Gastrocnemius medialis (tissue), 4 donors: ENCODE measurements at regions not wholly inside any gene's neighbourhood (a gene's known extent, or its start where the extent isn't known, plus 50 kb on each side); places are given as distances from the start of the nearest gene placed in this dataset.

ENCODE experiments used
- ATAC-seq, 2 donors: fragments of 150-250 bp; one replicate each; pipeline ENCODE4 v1.9.1; 2016
- DNase-seq, 2 donors: peaks; one replicate each; pipeline ENCODE4 v3.0.0-alpha.2; 2019
- H3K27ac ChIP-seq, 4 donors: fragments of 200-600 bp; sonication (generic); 1 replicate in 1 of 4; 2 replicates in 3 of 4; pipeline ENCODE4 v1.5.1; 2016 to 2018; ENCODE audit warnings: mild to moderate bottlenecking in 2 of 4, moderate library complexity in 1 of 4
- H3K27me3 ChIP-seq, 3 donors: fragments of 200-600 bp; sonication (generic) in 2 of 3; 1 replicate in 1 of 3; 2 replicates in 2 of 3; pipeline versions ENCODE4 v1.5.1 to v1.6.0; 2016 to 2019; ENCODE audit warnings: mild to moderate bottlenecking in 1 of 3, moderate library complexity in 1 of 3
- H3K36me3 ChIP-seq, 2 donors: fragments of 200-600 bp; sonication (generic) in 1 of 2; one replicate each; pipeline ENCODE4 v1.5.1; 2017 to 2018
- H3K4me1 ChIP-seq, 2 donors: fragments of 200-600 bp; sonication (generic) in 1 of 2; one replicate each; pipeline ENCODE4 v1.5.1; 2016 to 2017; ENCODE audit warnings: mild to moderate bottlenecking in 2 of 2
- H3K4me3 ChIP-seq, 4 donors: fragments of 200-600 bp; sonication (generic) in 3 of 4; 1 replicate in 1 of 4; 2 replicates in 3 of 4; pipeline ENCODE4 v1.5.1; 2016 to 2019; ENCODE audit warnings: mild to moderate bottlenecking in 2 of 4
- H3K9me3 ChIP-seq, 3 donors: fragments of 200-600 bp; sonication (generic) in 2 of 3; 1 replicate in 1 of 3; 2 replicates in 2 of 3; pipeline ENCODE4 v1.5.1; 2016 to 2019
- POLR2A ChIP-seq, 2 donors: fragments of 450-650 bp; IDR thresholded peaks; one replicate each; pipeline ENCODE4 v1.6.1; 2017; ENCODE audit warnings: antibody characterized with exemption in 2 of 2, mild to moderate bottlenecking in 2 of 2, moderate library complexity in 2 of 2
- in situ Hi-C, 4 donors: fragments of 200-750 bp; cut with MboI; loops; one replicate each; pipeline versions ENCODE4 v1.15.0 to v1.8.0; 2017; ENCODE audit warnings: low sequenced_read_pairs in 4 of 4
- intact Hi-C: fragments of 100-400 bp; cut with DNase I; formaldehyde crosslinking; loops from one replicate; pipeline ENCODE4 v1.15.1; 2023; ENCODE audit warnings: low total_unique reads
- TF ChIP-seq, protein P1 (sequence below), 5 experiments: fragments of 450-650 bp in 3 of 5; fragments of 200-600 bp in 2 of 5; sonication (generic) in 2 of 5; IDR thresholded peaks in 4 of 5; conservative IDR thresholded peaks in 1 of 5; 1 replicate in 4 of 5; 2 replicates in 1 of 5; pipeline ENCODE4 v1.5.1; 2016 to 2019; ENCODE audit warnings: antibody characterized with exemption in 5 of 5, mild to moderate bottlenecking in 3 of 5, moderate library complexity in 3 of 5

DNA sequence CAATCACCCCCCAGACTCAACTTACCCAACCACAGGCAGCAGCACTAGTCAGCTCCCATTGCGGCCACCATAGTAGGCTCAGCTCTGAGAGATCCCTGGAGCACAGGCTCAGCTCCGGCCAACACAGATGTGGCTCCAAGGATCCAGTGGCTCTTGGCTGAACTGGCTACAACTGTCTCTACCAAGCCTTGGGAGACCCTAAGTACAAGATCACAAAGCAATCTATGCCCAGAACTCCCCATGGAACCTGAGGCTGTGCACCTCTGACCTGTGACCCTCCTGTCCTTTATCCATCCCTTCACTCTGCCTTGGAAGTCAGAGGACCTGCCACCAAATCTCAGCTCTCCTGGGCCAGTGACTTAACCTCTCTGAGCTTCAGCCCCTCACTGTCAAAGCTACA lies 61.8 kb upstream of the GJB5 start:
- DNase-seq, result no peak
- Histone ChIP-seq H3K9me3 (no peaks in the 10 kb centered on the region), H3K27me3 (peaks cover 0 to 13% (median 5%) of the 10 kb centered on the region in 3 donors), H3K4me3 (no peak overlapping the region), H3K27ac (no peak overlapping the region), H3K4me1 (no peaks in the 10 kb centered on the region), H3K36me3 (no peaks in the 10 kb centered on the region)
- in situ Hi-C loops, result no loop called here
- no peak for ATAC-seq
- intact Hi-C loops, result no loop called here
- TF ChIP-seq POLR2A (IDR thresholded peaks at IDR 0.05), result no peak
- TF ChIP-seq, protein P1, sequence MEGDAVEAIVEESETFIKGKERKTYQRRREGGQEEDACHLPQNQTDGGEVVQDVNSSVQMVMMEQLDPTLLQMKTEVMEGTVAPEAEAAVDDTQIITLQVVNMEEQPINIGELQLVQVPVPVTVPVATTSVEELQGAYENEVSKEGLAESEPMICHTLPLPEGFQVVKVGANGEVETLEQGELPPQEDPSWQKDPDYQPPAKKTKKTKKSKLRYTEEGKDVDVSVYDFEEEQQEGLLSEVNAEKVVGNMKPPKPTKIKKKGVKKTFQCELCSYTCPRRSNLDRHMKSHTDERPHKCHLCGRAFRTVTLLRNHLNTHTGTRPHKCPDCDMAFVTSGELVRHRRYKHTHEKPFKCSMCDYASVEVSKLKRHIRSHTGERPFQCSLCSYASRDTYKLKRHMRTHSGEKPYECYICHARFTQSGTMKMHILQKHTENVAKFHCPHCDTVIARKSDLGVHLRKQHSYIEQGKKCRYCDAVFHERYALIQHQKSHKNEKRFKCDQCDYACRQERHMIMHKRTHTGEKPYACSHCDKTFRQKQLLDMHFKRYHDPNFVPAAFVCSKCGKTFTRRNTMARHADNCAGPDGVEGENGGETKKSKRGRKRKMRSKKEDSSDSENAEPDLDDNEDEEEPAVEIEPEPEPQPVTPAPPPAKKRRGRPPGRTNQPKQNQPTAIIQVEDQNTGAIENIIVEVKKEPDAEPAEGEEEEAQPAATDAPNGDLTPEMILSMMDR (IDR thresholded peaks at IDR 0.05 in 4 of 5, conservative IDR thresholded peaks at IDR 0.05 in 1 of 5), result no peak

DNA sequence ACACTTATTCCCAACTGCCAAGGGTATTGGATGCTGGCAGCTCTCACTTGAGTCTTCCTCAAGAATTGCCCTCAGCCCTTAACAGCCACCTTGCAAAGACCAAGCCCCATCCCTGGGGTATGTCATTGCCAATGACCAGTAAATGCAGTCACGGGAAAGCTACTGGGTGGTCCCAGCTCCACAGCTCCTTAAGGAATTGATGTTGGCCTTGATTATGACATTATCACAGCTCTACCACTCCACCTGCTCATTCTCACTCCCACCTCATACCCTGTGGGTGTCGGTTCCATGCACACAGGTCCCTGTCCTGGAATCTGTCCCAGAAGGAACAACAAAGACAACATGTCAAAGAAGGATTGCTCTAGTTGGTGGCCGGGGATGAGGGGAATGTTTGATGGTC lies 60.5 kb upstream of the GJB5 start:
- intact Hi-C loops (no loop called here), in situ Hi-C loops (no loop called here)
- ATAC-seq (no peak), DNase-seq (no peak)
- Histone ChIP-seq H3K4me1 (no peaks in the 10 kb centered on the region), H3K36me3 (no peaks in the 10 kb centered on the region), H3K4me3 (no peak overlapping the region), H3K27me3 (peaks cover 0 to 11% (median 9%) of the 10 kb centered on the region in 3 donors), H3K9me3 (no peaks in the 10 kb centered on the region), H3K27ac (no peak overlapping the region)
- no peak for TF ChIP-seq POLR2A (IDR thresholded peaks at IDR 0.05)
- TF ChIP-seq, protein P1 (IDR thresholded peaks at IDR 0.05 in 4 of 5, conservative IDR thresholded peaks at IDR 0.05 in 1 of 5), result no peak

DNA sequence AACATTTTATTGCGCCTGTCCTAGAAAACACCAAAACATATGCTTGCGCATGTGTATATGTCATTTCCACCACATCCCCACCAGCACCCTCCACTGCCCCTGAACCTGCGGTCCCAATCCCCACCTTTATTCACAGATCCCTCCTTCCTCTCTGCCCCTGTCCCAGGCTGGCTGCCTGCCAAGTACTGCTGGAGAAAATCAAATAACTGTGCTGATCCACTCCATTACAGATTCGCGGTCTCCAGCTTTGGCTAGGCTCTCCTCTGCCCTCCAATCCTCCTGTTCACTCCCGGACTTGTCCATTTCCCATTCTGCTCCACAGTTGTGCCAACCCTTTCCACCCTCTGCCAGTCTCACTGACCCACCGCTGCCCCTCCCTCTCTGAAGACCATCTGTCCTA lies 59.3 kb upstream of the GJB5 start:
- Histone ChIP-seq H3K9me3 (no peaks in the 10 kb centered on the region), H3K4me1 (no peaks in the 10 kb centered on the region), H3K27ac (no peak overlapping the region), H3K4me3 (no peak overlapping the region), H3K27me3 (peaks cover 0 to 6% (median 3%) of the 10 kb centered on the region in 3 donors), H3K36me3 (no peaks in the 10 kb centered on the region)
- in situ Hi-C loops, result no loop called here
- intact Hi-C loops, result no loop called here
- DNase-seq (no peak), ATAC-seq (no peak)
- TF ChIP-seq POLR2A (IDR thresholded peaks at IDR 0.05), result no peak
- TF ChIP-seq, protein P1 (IDR thresholded peaks at IDR 0.05 in 4 of 5, conservative IDR thresholded peaks at IDR 0.05 in 1 of 5), result no peak

DNA sequence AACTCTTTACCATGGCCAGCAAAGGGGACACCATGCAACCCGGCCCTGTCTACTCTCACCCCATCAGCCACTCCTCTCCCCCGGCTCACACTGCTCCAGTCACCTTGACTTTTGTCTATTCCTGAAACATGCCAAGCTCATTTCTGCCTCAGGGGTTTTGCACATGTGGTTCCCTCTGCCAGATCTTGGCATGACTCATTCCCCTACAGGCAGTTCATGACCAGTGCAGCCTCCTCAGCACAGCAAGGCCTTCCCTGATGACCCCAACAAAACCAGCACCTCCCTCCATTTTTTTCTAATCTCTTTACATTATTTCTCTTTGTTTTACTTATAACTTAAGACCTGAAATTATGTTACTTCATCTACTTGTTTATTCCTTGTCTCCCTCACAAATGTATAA lies 58.6 kb upstream of the GJB5 start:
- Histone ChIP-seq H3K36me3 (no peaks in the 10 kb centered on the region), H3K27me3 (peaks cover 0 to 4% (median 0%) of the 10 kb centered on the region in 3 donors), H3K27ac (no peak overlapping the region), H3K9me3 (no peaks in the 10 kb centered on the region), H3K4me1 (no peaks in the 10 kb centered on the region), H3K4me3 (no peak overlapping the region)
- in situ Hi-C loops, result no loop called here
- intact Hi-C loops, result no loop called here
- no peak for DNase-seq
- TF ChIP-seq POLR2A (IDR thresholded peaks at IDR 0.05), result no peak
- TF ChIP-seq, protein P1 (IDR thresholded peaks at IDR 0.05 in 4 of 5, conservative IDR thresholded peaks at IDR 0.05 in 1 of 5), result no peak
- ATAC-seq, result no peak

DNA sequence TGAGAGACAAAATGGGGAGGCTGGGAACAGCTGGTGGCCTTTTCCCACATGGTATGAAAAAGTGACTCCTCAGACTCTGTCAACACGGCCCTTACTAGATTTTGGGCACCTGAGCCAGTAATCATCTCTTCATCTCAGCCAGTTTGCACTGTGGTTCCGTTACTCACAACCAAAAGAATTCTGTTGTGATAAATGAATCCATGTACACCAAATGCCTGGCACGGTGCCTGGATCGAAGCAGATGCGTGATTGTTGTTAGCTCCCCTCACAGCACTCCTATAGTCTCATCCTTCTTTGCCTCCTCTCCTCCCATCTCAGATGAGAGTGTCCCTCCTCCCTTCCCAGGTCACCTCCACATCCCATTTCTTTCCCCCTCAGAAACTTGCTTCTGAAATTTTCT lies 57.9 kb upstream of the GJB5 start:
- no peak for DNase-seq
- no peaks in the 10 kb centered on the region for H3K4me1 ChIP-seq
- intact Hi-C loops (no loop called here), in situ Hi-C loops (no loop called here)
- no peak for ATAC-seq
- H3K27me3 ChIP-seq, result peaks cover 0 to 4% (median 0%) of the 10 kb centered on the region in 3 donors
- no peak overlapping the region for H3K4me3 ChIP-seq
- H3K27ac ChIP-seq, result no peak overlapping the region
- H3K9me3 ChIP-seq, result no peaks in the 10 kb centered on the region
- no peak for TF ChIP-seq POLR2A (IDR thresholded peaks at IDR 0.05)
- TF ChIP-seq, protein P1 (IDR thresholded peaks at IDR 0.05 in 4 of 5, conservative IDR thresholded peaks at IDR 0.05 in 1 of 5), result no peak
- H3K36me3 ChIP-seq, result no peaks in the 10 kb centered on the region
